ENCODE measurements at regions not wholly inside any gene's neighbourhood (a gene's known extent, or its start where the extent isn't known, plus 50 kb on each side); places are given as distances from the start of the nearest gene placed in this dataset.

DNA sequence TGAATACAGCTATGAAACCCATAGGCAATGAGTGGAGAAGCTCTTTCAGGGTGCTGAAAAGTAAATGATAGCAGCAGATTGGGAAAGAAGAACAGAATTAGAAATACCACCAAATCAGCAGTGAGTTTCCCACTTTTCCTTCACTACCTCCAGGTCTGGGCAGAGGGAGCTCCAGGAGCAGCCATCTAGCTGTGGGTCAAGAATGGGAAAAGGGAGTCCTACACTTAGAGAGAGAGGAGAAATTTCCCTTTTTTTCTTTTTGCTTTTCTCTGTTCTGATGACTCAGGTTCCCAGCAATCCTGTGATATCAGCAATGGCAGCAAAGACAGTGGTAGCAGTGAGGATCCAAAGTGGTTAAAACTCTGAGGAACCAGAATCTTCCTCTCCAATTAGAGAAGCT is 263.9 kb downstream of the NXPE2 start:
- Histone ChIP-seq H3K4me1 (no peaks in the 10 kb centered on the region), H3K4me3 (no peak overlapping the region), H3K36me3 (no peaks in the 10 kb centered on the region), H3K27ac (no peak overlapping the region), H3K27me3 (no peaks in the 10 kb centered on the region), H3K9me3 (peaks cover 0 to 6% (median 0%) of the 10 kb centered on the region in 4 donors)
- TF ChIP-seq, protein P1, sequence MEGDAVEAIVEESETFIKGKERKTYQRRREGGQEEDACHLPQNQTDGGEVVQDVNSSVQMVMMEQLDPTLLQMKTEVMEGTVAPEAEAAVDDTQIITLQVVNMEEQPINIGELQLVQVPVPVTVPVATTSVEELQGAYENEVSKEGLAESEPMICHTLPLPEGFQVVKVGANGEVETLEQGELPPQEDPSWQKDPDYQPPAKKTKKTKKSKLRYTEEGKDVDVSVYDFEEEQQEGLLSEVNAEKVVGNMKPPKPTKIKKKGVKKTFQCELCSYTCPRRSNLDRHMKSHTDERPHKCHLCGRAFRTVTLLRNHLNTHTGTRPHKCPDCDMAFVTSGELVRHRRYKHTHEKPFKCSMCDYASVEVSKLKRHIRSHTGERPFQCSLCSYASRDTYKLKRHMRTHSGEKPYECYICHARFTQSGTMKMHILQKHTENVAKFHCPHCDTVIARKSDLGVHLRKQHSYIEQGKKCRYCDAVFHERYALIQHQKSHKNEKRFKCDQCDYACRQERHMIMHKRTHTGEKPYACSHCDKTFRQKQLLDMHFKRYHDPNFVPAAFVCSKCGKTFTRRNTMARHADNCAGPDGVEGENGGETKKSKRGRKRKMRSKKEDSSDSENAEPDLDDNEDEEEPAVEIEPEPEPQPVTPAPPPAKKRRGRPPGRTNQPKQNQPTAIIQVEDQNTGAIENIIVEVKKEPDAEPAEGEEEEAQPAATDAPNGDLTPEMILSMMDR (IDR thresholded peaks at IDR 0.05): no peak
- no peak for TF ChIP-seq POLR2A (IDR thresholded peaks at IDR 0.05)
- no peak for DNase-seq

DNA sequence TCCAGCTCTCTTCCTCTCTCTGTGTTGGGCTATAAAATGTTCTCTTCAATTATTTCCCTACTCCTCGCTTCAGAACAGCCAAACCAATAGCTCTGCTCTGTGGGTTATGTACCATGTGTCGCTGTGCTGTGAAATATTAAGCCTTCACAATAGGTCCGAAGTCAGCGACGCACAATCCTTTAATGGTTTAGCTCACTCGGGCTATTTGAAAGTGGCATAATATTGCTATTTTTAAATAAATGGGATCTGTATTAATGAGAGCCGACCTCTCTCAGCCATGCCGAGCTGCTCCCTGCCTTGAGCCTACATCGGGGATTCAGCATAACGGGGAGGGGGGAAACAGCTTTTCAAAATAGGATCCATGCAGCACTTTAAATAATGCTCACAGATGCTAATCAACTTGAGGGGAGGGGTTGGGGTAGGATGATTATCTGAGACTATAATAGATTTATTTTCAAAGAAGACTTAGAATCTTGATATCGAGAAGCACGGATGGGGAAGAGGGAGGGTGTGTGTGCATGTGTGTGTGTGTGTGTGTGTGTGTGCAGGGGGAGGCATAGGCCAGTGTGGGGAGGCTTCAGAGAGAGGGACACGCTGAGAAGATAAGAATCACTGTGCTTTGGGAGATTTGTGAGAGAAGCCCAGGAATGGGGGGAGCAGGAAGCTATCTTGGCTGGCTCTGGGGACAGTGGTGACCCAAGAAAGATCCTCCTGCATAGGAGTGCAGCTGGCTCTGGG is 271.5 kb downstream of the NXPE2 start:
- Histone ChIP-seq H3K27me3 (no peaks in the 10 kb centered on the region), H3K9me3 (no peaks in the 10 kb centered on the region), H3K4me1 (no peaks in the 10 kb centered on the region), H3K36me3 (no peaks in the 10 kb centered on the region), H3K4me3 (no peak overlapping the region), H3K27ac (no peak overlapping the region)
- TF ChIP-seq, protein P1 (IDR thresholded peaks at IDR 0.05): no peak
- no peak for TF ChIP-seq POLR2A (IDR thresholded peaks at IDR 0.05)
- DNase-seq: no peak

DNA sequence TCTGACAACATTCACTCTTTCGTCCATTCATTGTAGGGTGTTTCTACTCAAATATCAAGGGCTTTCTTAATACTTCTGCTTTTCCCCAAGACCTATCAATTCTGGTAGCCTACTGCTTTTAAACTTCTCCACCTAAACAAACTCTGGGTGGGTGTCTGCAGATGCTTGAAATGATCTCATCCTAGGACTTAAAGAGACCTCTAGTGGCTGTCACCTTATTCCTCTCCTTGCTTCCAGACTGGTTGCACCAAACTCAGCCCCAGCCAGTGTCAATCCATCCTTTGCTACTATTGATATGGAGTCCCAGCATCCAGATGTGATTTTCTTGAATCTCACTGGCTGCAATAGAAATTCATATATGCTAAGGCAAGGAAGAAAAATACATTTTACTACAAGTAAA is 274.7 kb downstream of the NXPE2 start:
- Histone ChIP-seq H3K9me3 (no peaks in the 10 kb centered on the region), H3K36me3 (no peaks in the 10 kb centered on the region), H3K4me1 (no peaks in the 10 kb centered on the region), H3K27ac (no peak overlapping the region), H3K27me3 (no peaks in the 10 kb centered on the region), H3K4me3 (no peak overlapping the region)
- TF ChIP-seq POLR2A (IDR thresholded peaks at IDR 0.05): no peak
- TF ChIP-seq, protein P1 (IDR thresholded peaks at IDR 0.05): peak in 1 of 6 experiments; percentile 5
- no peak for DNase-seq

DNA sequence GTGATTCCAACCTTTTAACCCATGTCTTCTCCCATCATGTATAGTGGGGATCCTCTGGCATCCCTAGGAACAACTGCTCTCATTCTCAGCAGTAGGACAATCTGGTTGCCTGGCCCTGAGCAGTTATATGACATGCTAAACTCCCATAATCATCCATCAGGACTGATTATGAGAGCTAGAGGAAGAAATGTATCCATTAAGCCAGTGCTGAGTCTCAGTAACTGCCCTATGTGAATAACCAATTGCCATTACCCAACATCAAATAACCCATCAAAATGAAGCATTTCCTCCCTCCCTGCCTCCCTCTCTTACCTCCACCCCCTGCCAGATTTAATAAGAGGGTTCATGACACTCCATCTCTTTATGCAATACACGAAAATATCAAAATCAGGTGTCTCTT is 277.6 kb downstream of the NXPE2 start:
- Histone ChIP-seq H3K27ac (no peak overlapping the region), H3K4me1 (no peaks in the 10 kb centered on the region), H3K36me3 (no peaks in the 10 kb centered on the region), H3K27me3 (no peaks in the 10 kb centered on the region), H3K9me3 (no peaks in the 10 kb centered on the region), H3K4me3 (no peak overlapping the region)
- DNase-seq: no peak
- no peak for TF ChIP-seq POLR2A (IDR thresholded peaks at IDR 0.05)
- TF ChIP-seq, protein P1 (IDR thresholded peaks at IDR 0.05): no peak

DNA sequence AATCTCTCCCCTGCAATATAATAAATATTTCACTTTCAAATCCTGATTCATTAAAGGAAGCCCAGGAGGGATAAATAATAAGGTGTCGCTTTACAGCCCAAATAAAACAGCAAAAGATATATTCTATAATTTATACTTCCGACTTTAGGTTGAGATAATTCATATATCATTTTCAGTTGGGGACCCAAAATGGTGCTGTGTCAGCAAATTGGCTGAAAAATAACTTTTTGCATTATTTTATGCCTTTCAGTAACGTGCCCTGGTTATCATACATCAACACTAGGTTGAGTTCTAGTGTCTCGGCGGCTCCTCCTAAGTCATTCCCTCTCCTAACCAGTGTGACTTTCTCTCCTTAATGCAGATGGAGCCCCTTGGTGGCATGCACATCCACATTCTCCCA is 278.2 kb downstream of the NXPE2 start:
- no peak for DNase-seq
- H3K9me3 ChIP-seq: no peaks in the 10 kb centered on the region
- no peaks in the 10 kb centered on the region for H3K4me1 ChIP-seq
- H3K27me3 ChIP-seq: no peaks in the 10 kb centered on the region
- no peak overlapping the region for H3K27ac ChIP-seq
- no peaks in the 10 kb centered on the region for H3K36me3 ChIP-seq
- TF ChIP-seq, protein P1 (IDR thresholded peaks at IDR 0.05): no peak
- no peak for TF ChIP-seq POLR2A (IDR thresholded peaks at IDR 0.05)
- no peak overlapping the region for H3K4me3 ChIP-seq

Data from Peyer's patch (tissue), 4 donors.